ENCODE measurements at regions not wholly inside any gene's neighbourhood (a gene's known extent, or its start where the extent isn't known, plus 50 kb on each side); places are given as distances from the start of the nearest gene placed in this dataset.

- H3K27ac ChIP-seq: no peak overlapping the region
- no peak for DNase-seq
- in situ Hi-C loops (cut with HindIII; ENCODE audit: low pct_ligation_motif_present, low sequenced_read_pairs): no loop called here
- H3K27me3 ChIP-seq (replicated peaks): no peaks in the 10 kb centered on the region
- H3K4me3 ChIP-seq (ENCODE audit: low read depth, low read length): no peak overlapping the region
- no peaks in the 10 kb centered on the region for H3K36me3 ChIP-seq (replicated peaks)
- TF ChIP-seq CTCF (IDR thresholded peaks at IDR 0.05; ENCODE audit: low read depth, low read length, missing control alignments): no peak
These were observed 208.4 kb upstream of the CDH4 start for GRCh38 chr20:61043681-61044080.

- H3K27me3 ChIP-seq (replicated peaks): no peaks in the 10 kb centered on the region
- in situ Hi-C loops (cut with HindIII; ENCODE audit: low pct_ligation_motif_present, low sequenced_read_pairs): no loop called here
- no peaks in the 10 kb centered on the region for H3K36me3 ChIP-seq (replicated peaks)
- TF ChIP-seq CTCF (IDR thresholded peaks at IDR 0.05; ENCODE audit: low read depth, low read length, missing control alignments): peak; percentile 16
- no peak for DNase-seq
- H3K4me3 ChIP-seq (ENCODE audit: low read depth, low read length): no peak overlapping the region
- H3K27ac ChIP-seq: no peak overlapping the region
These were observed 207.6 kb upstream of the CDH4 start for GRCh38 chr20:61044499-61044898.

GRCh38 chr20:61045091-61045490 is 207.0 kb upstream of the CDH4 start:
- H3K27me3 ChIP-seq (replicated peaks): no peaks in the 10 kb centered on the region
- H3K36me3 ChIP-seq (replicated peaks): no peaks in the 10 kb centered on the region
- no peak overlapping the region for H3K4me3 ChIP-seq (ENCODE audit: low read depth, low read length)
- in situ Hi-C loops (cut with HindIII; ENCODE audit: low pct_ligation_motif_present, low sequenced_read_pairs): no loop called here
- DNase-seq: no peak
- no peak for TF ChIP-seq CTCF (IDR thresholded peaks at IDR 0.05; ENCODE audit: low read depth, low read length, missing control alignments)
- H3K27ac ChIP-seq: no peak overlapping the region

GRCh38 chr20:61045876-61046585 is 206.0 kb upstream of the CDH4 start:
- H3K4me3 ChIP-seq (ENCODE audit: low read depth, low read length): no peak overlapping the region
- no peak for TF ChIP-seq CTCF (IDR thresholded peaks at IDR 0.05; ENCODE audit: low read depth, low read length, missing control alignments)
- H3K27ac ChIP-seq: no peak overlapping the region
- DNase-seq: no peak
- in situ Hi-C loops (cut with HindIII; ENCODE audit: low pct_ligation_motif_present, low sequenced_read_pairs): no loop called here
- no peaks in the 10 kb centered on the region for H3K36me3 ChIP-seq (replicated peaks)
- no peaks in the 10 kb centered on the region for H3K27me3 ChIP-seq (replicated peaks)

GRCh38 chr20:61046721-61047351 is 205.2 kb upstream of the CDH4 start:
- Histone ChIP-seq H3K36me3 (replicated peaks) (no peaks in the 10 kb centered on the region), H3K4me3 (ENCODE audit: low read depth, low read length) (no peak overlapping the region), H3K27ac (no peak overlapping the region), H3K27me3 (replicated peaks) (no peaks in the 10 kb centered on the region)
- no peak for TF ChIP-seq CTCF (IDR thresholded peaks at IDR 0.05; ENCODE audit: low read depth, low read length, missing control alignments)
- no peak for DNase-seq
- in situ Hi-C loops (cut with HindIII; ENCODE audit: low pct_ligation_motif_present, low sequenced_read_pairs): no loop called here
